GM19452 (cell line): ENCODE measurements at regions not wholly inside any gene's neighbourhood (a gene's known extent, or its start where the extent isn't known, plus 50 kb on each side); places are given as distances from the start of the nearest gene placed in this dataset.

ENCODE experiments used
- ATAC-seq: cut with Tn5 transposase; IDR thresholded peaks from one replicate; pipeline ENCODE4 v1.9.1; 2021; ENCODE audit not compliant: unreplicated experiment

DNA sequence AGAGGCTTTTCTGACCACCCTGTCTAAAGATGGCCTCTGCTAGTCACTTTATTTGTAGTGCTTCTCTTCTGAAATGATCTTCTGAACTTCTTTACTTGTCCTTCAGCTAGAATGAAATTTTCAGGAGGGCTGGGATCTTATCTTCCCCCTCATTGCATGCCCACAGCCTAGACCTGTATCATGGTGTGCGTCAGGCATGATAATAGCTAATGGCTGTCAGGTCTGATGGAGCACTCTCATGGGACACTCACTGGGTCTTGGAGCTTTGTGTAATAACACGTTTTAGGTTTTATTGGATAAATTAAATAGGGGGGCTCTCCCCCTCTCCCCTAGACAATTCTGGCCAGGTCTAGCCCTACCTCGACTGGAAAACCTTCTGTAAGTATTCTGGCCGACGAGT lies 97.1 kb upstream of the NRXN3 start:
- ATAC-seq = no peak

DNA sequence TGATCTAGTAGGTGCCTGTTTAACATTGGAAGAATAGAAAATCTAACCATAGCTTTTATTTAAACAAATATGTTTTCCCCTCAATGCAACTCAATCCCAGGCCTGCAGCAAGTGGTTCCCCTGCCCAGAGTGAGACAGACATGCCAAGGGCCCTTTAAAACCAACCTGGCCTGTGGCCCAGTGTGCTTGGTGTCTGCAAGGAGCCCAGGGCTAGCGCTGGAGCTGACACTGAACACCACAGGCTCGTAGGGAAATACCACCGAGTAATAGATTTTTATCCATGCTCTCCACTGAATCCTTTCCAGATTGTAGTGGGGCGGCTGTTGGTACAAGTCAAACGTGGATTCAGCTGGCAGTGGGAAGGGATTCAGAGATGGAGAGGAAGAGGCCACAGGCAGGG lies 95.6 kb upstream of the NRXN3 start:
- ATAC-seq = no peak

DNA sequence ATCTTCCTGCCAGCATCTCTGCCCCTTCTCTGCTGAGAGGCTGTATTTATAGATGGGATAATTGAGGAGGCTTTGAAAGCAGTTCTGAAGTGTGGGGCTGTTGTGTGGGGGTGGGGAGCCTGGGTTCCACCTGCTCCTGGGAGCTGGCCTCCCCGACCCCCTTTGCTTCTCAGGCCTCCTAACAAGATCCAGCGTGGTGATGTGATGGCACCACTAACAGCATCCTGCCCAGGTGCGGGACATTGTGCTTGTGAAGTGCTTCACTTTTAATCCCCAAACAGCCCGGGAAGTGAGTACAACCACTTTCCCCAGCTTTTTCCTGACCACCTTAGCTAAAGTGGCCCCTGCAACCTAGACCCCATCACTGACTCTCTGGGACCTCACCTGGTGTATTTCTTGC lies 95.1 kb upstream of the NRXN3 start:
- ATAC-seq = no peak

DNA sequence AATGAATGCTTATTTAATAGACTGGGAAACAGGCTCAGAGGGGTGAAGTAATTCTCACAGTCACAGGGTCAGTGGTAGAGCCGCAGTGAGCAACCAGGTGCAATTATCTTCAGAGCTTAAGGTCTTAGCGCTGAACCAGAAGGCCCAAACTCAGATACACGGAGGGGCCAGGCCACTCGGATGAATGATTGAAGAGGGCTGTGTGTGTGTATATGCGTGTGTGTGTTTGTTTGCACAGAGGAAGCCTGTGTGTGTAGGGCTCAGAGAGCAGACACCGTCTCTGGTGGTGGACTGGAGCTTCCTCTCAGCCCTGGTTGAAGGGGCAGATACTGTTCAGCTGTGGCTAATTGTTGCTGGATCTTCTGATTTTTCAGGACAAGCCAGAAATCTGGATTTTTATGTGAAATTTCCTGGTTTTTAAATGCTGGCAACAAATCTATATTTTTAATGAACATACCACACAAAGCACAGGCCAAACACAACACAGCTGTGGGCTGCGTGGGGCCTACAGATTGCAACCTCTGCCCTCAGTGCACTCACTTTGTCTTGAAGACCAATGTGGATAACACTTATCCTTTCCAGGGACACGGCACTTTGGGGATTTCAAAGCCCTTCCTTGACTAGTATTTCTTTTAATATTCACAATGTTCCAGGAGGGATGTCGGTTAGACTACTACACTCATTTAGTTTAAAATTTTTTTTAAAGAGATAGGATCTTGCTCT lies 94.5 kb upstream of the NRXN3 start:
- ATAC-seq = no peak

DNA sequence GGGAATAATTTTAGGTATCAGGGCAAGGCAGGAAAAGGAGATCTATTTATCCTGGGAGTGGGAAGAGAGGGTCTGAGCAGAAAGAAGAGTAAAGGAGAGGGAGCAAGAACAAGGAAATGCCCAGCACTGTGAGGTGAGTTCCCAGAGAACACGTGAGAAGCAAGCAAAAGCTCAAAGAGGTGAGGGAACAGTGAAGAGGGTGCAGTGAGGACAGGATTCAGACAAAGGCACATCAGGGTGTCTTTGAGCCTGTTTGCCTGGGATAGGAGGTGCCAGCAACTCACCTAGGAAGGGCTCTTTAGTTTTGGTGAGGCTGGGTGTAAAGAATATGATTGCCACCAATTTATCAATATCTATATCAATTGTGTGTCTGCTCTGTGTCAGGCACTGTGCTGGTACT lies 88.9 kb upstream of the NRXN3 start:
- ATAC-seq = no peak

DNA sequence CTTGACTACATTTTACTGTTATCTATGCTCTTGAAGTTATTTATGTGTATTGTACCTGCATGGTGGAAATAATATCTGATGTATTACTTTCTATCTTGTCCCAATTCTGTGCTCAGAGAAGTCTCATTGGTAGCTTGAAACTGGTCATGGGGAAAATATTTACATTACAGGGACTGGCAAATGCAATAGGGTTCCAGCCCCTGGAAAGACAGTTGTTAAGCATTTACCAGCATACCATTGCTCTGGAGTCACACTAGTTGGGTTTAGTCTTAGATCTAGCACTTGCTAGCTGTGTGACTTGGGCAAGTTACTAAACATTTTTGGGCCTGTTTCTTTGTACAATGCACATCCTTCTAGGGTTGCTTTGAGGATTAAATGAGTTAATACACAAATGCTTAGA lies 86.3 kb upstream of the NRXN3 start:
- no peak for ATAC-seq

DNA sequence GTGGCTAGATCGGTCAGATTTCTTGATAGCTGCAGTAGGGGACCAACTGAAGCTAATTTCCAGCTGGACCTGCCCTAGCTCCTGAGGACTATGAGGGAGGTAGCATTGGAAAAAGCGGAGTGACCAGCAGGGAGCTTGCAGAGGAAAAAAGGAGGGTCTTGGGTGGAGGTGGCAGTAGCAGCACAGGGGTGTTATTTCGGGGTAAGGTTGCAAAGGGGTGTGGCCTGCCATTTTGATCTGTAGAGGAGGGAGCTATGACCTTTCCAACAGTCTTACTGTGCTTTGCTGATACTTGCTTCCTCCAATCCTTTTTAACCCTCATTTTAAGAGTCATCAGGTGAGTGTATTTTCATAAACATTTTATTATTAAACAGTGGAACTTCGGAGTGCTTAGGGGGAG lies 83.8 kb upstream of the NRXN3 start:
- ATAC-seq = no peak

DNA sequence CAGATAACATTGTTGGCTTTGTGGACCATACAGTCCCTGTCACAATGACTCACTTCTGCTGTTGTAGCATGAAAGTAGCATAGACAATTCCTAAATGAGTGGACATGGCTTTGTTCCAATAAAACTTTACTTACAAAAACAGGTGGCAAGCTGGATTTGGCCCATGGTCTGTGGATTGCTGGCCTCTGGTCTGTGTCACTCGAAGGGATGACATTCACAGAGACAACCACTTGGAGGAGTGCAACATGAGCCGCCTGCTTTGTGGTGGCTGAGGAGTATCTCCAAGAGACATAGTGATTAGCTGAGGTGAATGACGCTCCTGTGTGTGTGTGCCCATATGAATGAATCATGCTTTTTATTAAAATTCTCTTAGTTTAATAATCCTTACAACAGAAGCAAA lies 81.3 kb upstream of the NRXN3 start:
- ATAC-seq = no peak

DNA sequence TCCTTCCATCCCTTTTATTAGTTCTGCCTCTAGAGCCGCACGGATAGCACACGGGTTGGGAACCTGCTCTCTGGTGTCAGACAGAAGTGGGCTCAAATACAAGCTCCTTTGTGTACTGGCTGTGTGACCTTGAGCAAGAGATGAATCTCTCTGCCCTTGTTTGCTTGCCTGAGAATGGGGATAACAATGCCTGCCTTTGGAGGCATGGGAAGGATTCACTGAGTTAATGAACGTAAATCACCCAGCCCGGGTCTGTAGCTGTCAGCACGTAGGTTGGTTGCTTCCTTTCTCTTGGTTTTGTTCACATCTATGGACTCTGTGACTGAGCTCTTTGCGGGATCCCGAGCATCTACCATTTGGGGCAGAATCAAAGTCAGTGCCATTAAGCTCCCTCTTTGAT lies 79.3 kb upstream of the NRXN3 start:
- no peak for ATAC-seq

DNA sequence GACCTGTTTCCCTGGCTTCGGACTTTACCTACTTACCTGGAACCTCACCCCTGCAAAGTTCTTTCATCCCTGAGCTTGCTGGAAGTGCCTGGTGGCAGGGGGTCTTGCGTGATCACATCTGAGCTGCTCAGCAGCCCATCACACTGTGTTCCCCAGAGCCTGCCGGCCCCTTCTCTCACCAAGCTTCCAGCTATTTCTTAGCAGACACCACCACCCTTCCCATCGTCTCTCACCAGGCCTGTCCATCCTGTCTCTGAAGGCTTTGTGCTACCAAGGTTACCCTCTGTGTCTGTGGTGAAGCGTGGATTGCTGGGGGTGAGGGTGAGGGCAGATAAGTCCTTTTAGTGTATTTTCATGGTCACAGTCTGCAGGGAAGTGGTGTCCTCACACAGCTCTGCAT lies 78.8 kb upstream of the NRXN3 start:
- no peak for ATAC-seq

DNA sequence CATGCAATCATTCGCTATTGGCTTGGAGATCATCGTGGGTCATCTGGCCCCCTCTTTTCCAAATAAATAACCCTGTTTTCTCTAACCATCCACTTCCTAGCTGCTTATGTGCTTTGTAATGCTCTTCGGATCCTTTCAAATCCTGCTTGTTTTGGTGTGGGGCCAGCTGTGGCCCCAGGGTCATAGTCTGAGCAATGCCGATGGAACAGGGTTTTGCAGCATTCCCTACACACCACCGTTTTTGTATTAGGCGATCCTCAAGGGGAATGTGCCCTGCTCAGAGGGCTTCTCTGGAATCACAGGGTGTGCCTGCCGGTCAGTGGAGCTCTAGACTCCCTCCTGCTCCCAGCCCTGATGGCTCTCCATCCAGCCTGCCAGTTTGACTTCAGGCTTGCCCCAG lies 78.1 kb upstream of the NRXN3 start:
- no peak for ATAC-seq

DNA sequence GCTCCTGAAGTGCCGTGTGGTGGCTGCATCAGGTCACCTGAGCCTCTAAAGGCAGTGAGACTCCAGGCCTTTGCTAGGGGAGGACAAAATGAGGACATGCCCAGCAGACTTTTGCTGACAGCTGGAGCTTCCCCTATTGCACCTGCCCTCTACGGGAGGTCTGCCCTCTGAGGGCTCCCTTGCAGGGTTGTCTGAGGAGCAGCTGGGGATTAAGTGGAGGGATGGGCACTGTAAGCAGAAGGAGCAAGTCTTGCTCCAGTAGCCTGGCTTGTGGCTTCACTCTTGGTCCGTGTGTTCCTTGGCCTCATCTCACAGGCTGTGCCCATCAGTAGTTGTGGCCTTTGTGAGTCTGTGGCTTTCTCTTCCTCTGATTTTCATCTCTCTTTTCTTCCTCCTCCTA lies 66.9 kb upstream of the NRXN3 start:
- no peak for ATAC-seq

DNA sequence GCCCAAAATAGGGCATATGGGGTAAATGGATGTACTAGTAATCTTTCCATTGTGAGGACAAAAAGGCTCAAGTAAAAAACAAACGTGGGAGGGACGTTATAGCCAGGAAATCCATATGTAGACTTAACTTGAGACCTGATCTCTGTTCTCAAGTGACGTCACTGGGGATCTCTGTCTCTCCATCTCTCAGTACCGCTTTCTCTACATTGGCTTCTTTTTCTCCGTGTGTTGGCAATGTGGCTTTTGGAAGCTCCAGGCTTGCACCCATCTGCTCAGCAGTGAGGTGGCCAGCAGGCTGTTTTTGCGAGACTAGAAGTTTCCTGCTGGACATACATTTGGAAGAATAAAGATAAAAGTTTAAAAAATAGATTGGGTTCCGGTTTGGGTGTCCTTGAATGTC lies 66.0 kb upstream of the NRXN3 start:
- no peak for ATAC-seq

DNA sequence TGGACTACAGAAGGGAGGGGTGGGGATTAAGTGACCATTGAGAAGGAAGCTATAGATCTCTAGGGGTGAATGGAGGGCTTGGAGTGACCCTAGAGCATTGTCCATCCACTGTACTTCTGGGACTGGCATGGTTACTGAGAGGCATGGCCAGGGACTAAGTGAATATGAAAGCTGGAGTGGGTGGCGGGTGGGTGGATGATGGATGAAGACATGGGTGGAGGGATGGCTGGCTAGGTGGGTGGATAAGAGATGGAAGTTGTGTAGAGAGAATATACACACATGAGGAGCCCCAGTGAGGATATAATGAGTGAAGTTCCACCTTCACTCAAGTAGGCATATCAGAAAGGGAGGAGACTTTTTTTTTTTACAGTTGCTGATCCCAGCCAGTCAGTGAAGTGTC lies 65.5 kb upstream of the NRXN3 start:
- no peak for ATAC-seq

DNA sequence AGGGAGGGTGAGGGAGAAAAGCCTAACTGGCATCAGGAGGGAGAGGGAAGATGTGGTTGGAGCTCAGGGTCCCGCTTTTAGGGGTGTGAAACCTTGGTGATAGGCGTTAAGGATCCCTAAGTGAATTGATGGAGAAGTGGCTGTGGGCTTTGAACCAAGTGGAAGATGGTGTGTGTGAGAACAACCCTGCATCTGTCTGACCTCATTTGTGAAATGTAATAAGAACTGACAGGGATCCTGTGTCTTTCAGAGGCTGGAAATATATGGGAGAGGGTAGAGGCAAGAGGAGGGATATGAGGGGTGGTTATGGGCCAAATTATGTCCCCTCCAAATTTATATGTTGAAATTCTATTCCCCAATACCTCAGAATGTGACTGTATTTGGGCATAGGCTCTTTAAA lies 63.8 kb upstream of the NRXN3 start:
- ATAC-seq = no peak

DNA sequence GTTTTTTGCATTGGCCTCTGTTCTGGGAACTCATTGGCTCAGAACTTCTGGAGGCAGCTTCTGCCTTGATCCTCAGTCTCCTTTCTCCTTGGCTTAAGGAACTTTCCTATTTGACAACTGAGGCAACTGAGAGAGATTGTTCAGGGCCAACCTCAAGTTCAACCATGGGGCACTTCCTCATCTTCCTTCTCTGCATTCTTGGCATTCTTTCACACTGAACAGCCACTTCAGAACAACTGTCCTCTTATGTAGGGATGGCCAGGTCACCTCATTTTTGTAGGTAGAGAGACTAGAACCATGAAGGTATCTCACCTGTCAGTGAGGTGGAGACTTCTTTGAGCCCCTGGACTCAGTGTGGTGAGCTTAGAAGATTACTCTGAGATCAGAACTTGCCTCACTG lies 63.0 kb upstream of the NRXN3 start:
- ATAC-seq = no peak

DNA sequence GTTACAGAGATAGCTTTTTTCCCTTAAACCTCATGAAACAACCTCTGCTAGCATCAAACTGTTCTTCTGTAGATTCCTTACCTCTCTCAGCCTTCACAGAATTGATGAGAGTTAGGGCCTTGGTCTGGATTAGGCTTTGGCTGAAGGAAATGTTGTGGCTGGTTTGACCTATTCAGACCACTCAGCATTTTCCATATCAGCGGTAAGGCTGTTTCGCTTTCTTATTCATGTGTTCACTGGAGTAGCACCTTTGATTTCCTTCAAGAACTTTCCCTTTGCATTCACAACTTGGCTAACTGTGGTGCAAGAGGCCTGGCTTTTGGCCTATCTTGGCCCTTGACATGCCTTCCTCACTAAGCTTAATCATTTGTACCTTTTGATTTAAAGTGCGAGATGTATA lies 50.7 kb upstream of the NRXN3 start:
- no peak for ATAC-seq
